WTC11 (cell line): ENCODE measurements at regions not wholly inside any gene's neighbourhood (a gene's known extent, or its start where the extent isn't known, plus 50 kb on each side); places are given as distances from the start of the nearest gene placed in this dataset.

Experiments used
- ATAC-seq: fragments of 200-7000 bp; cut with Tn5 transposase; 2 replicates; pipeline ENCODE4 v1.10.0; 2021; ENCODE audit warnings: mild to moderate bottlenecking, moderate library complexity
- CTCF ChIA-PET: fragments of 300-600 bp; sonication (Branson Sonifier 250); formaldehyde crosslinking; loops from one replicate; lab custom pipeline; 2021; ENCODE audit warnings: antibody characterized with exemption; lab: Charles Lee
- POLR2A ChIA-PET: fragments of 350-600 bp; sonication (Branson Sonifier 250); formaldehyde crosslinking; loops from one replicate; lab custom pipeline; 2021; ENCODE audit warnings: antibody characterized with exemption; lab: Charles Lee
- DNase-seq: peaks from one replicate; pipeline ENCODE4 v3.0.0; 2021; ENCODE audit warnings: low spot score
- H3K27ac Mint-ChIP-seq: 2 replicates; pipeline ENCODE4 v1.8.0; 2021; ENCODE audit warnings: mixed read lengths
- H3K27me3 Mint-ChIP-seq: 2 replicates; pipeline ENCODE4 v1.8.0; 2021; ENCODE audit warnings: low read depth, mild to moderate bottlenecking, moderate library complexity, mixed read lengths
- H3K36me3 Mint-ChIP-seq: 2 replicates; pipeline ENCODE4 v1.8.0; 2021; ENCODE audit warnings: mixed read lengths
- H3K4me1 Mint-ChIP-seq: 2 replicates; pipeline ENCODE4 v1.8.0; 2022; ENCODE audit warnings: mixed read lengths
- H3K4me3 Mint-ChIP-seq: 2 replicates; pipeline ENCODE4 v1.8.0; 2021; ENCODE audit warnings: mild to moderate bottlenecking, moderate library complexity, mixed read lengths
- H3K9me3 Mint-ChIP-seq: 2 replicates; pipeline ENCODE4 v1.8.0; 2021; ENCODE audit warnings: mixed read lengths
- AR ChIP-seq: fragments of 250-450 bp; sonication (Bioruptor Pico); IDR thresholded peaks from 2 replicates; pipeline ENCODE4 v1.9.0; 2021; ENCODE audit warnings: mild to moderate bottlenecking
- ARID4B ChIP-seq: sonication (generic); formaldehyde crosslinking; IDR thresholded peaks from 2 replicates; pipeline ENCODE4 v1.8.0; 2023; ENCODE audit warnings: missing genetic modification reagents, mild to moderate bottlenecking, borderline replicate concordance
- ATF2 ChIP-seq: sonication (generic); formaldehyde crosslinking; IDR thresholded peaks from 2 replicates; pipeline ENCODE4 v1.8.1; 2022; ENCODE audit warnings: low read depth, missing genetic modification reagents, borderline replicate concordance
- ATF6 ChIP-seq: sonication (generic); formaldehyde crosslinking; IDR thresholded peaks from 2 replicates; pipeline ENCODE4 v1.8.1; 2023; ENCODE audit warnings: mild to moderate bottlenecking, missing genetic modification reagents
- CREB1 ChIP-seq: sonication (generic); formaldehyde crosslinking; IDR thresholded peaks from 2 replicates; pipeline ENCODE4 v1.8.0; 2023; ENCODE audit warnings: mild to moderate bottlenecking, missing genetic modification reagents
- ELF4 ChIP-seq: sonication (generic); formaldehyde crosslinking; IDR thresholded peaks from 2 replicates; pipeline ENCODE4 v1.8.1; 2022; ENCODE audit warnings: low read depth, mild to moderate bottlenecking, moderate library complexity, missing genetic modification reagents
- ETV6 ChIP-seq: sonication (generic); formaldehyde crosslinking; IDR thresholded peaks from 2 replicates; pipeline ENCODE4 v1.8.1; 2022; ENCODE audit warnings: mild to moderate bottlenecking, missing genetic modification reagents
- FOXJ3 ChIP-seq: sonication (generic); formaldehyde crosslinking; IDR thresholded peaks from 2 replicates; pipeline ENCODE4 v1.9.0; 2021; ENCODE audit warnings: missing genetic modification reagents, mild to moderate bottlenecking, borderline replicate concordance
- GABPB1 ChIP-seq: sonication (generic); formaldehyde crosslinking; IDR thresholded peaks from 2 replicates; pipeline ENCODE4 v1.8.1; 2023; ENCODE audit warnings: mild to moderate bottlenecking, missing genetic modification reagents
- MAX ChIP-seq: sonication (generic); formaldehyde crosslinking; IDR thresholded peaks from 2 replicates; pipeline ENCODE4 v1.8.0; 2022; ENCODE audit warnings: mild to moderate bottlenecking, missing genetic modification reagents
- MXD4 ChIP-seq: fragments of 250-450 bp; sonication (Bioruptor Pico); IDR thresholded peaks from 2 replicates; pipeline ENCODE4 v1.8.0; 2021; ENCODE audit warnings: mild to moderate bottlenecking, moderate library complexity, borderline replicate concordance
- MYBL2 ChIP-seq: sonication (generic); formaldehyde crosslinking; IDR thresholded peaks from 2 replicates; pipeline ENCODE4 v1.8.1; 2023; ENCODE audit warnings: mild to moderate bottlenecking, moderate library complexity, missing genetic modification reagents
- PRRX2 ChIP-seq: fragments of 250-450 bp; sonication (Bioruptor Pico); IDR thresholded peaks from 2 replicates; pipeline ENCODE4 v1.8.0; 2021; ENCODE audit warnings: mild to moderate bottlenecking
- RORB ChIP-seq: fragments of 250-450 bp; sonication (Bioruptor Pico); IDR thresholded peaks from 2 replicates; pipeline ENCODE4 v1.9.0; 2021; ENCODE audit warnings: mild to moderate bottlenecking
- ZNF317 ChIP-seq: sonication (generic); formaldehyde crosslinking; IDR thresholded peaks from 2 replicates; pipeline ENCODE4 v1.8.1; 2023; ENCODE audit warnings: low read depth, mild to moderate bottlenecking, moderate library complexity, missing genetic modification reagents, borderline replicate concordance
- ZNF512 ChIP-seq: sonication (generic); formaldehyde crosslinking; IDR thresholded peaks from 2 replicates; pipeline ENCODE4 v1.8.1; 2022; ENCODE audit warnings: missing genetic modification reagents, borderline replicate concordance
- ZNF671 ChIP-seq: fragments of 250-450 bp; sonication (Bioruptor Pico); IDR thresholded peaks from 2 replicates; pipeline ENCODE4 v1.8.0; 2021; ENCODE audit warnings: mild to moderate bottlenecking
- ZSCAN18 ChIP-seq: fragments of 250-450 bp; sonication (Bioruptor Pico); IDR thresholded peaks from 2 replicates; pipeline ENCODE4 v2.1.2; 2022; ENCODE audit warnings: mild to moderate bottlenecking, moderate library complexity

GRCh38 chr20:53889411-53890148 is 180.8 kb downstream of the BCAS1 start:
- Mint-ChIP-seq H3K9me3 (peaks cover 18% of the 10 kb centered on the region), H3K36me3 (peaks cover 6% of the 10 kb centered on the region), H3K27ac (no peak overlapping the region), H3K4me1 (peaks cover 53% of the 10 kb centered on the region), H3K27me3 (no peaks in the 10 kb centered on the region; the same call in 1 of the 2 replicates)
- ChIA-PET CTCF (no interaction called here), POLR2A (interaction anchor here (0.6 kb wide), 1 partner anchor 124 kb away, joined by 3 read pairs; no protein-coding TSS in a partner anchor)
- no peak for DNase-seq
- TF ChIP-seq ATF6 (CRISPR knock-in tag) (no peak), FOXJ3 (CRISPR knock-in tag) (no peak), ATF2 (CRISPR knock-in tag) (no peak), ETV6 (CRISPR knock-in tag) (no peak), CREB1 (CRISPR knock-in tag) (no peak), ELF4 (CRISPR knock-in tag) (no peak), MXD4 (CRISPR knock-in tag) (no peak), ZNF671 (CRISPR knock-in tag) (no peak), MAX (CRISPR knock-in tag) (no peak), ZSCAN18 (CRISPR knock-in tag) (no peak), ARID4B (CRISPR knock-in tag) (no peak), ZNF317 (CRISPR knock-in tag) (no peak), MYBL2 (CRISPR knock-in tag) (no peak), ZNF512 (CRISPR knock-in tag) (no peak), RORB (CRISPR knock-in tag) (no peak), AR (CRISPR knock-in tag) (no peak), GABPB1 (CRISPR knock-in tag) (no peak), PRRX2 (CRISPR knock-in tag) (no peak)
- TF ChIP-seq, all 79 proteins: peak for 0
- no peak for ATAC-seq
- no peak overlapping the region for H3K4me3 Mint-ChIP-seq
